Testis (tissue), 2 donors: ENCODE measurements at regions not wholly inside any gene's neighbourhood (a gene's known extent, or its start where the extent isn't known, plus 50 kb on each side); places are given as distances from the start of the nearest gene placed in this dataset.

ENCODE experiments used
- CTCF ChIP-seq, 3 experiments: fragments of 450-650 bp in 2 of 3; fragments of 200-600 bp in 1 of 3; sonication (generic) in 1 of 3; IDR thresholded peaks; one replicate each; pipeline ENCODE4 v1.5.1; 2016 to 2019; ENCODE audit warnings: antibody characterized with exemption in 3 of 3, mild to moderate bottlenecking in 2 of 3, moderate library complexity in 1 of 3
- POLR2A ChIP-seq: fragments of 450-650 bp; IDR thresholded peaks from one replicate; pipeline ENCODE4 v1.6.1; 2017; ENCODE audit warnings: antibody characterized with exemption, mild to moderate bottlenecking, moderate library complexity

DNA sequence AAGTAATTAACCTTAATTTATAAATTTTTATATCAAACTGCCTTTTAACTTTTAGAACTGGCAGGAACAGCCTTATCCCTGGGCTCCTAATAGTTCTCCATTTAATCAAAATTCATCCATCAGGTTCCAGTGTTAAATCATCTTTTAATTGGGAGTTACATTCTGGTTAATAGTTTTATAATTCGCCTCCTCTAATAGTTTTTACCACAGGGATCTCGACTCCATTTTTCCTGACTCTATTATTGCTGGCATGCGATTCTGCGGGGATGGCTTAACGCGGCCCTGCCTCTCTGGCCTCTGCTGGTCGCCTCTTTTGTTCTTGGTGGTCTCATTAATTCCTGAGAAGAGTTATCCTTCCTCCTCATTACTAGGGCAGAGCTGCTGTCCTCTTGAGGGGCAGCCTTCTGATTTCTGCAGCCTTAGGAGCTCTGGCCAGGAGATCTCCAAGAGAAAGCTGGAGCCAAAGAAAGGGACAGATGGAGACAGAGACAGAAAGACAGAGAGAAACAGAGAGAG is 71.1 kb downstream of the MRM1 start:
- TF ChIP-seq CTCF (IDR thresholded peaks at IDR 0.05): no peak
- no peak for TF ChIP-seq POLR2A
